ENCODE measurements at regions not wholly inside any gene's neighbourhood (a gene's known extent, or its start where the extent isn't known, plus 50 kb on each side); places are given as distances from the start of the nearest gene placed in this dataset.

DNA sequence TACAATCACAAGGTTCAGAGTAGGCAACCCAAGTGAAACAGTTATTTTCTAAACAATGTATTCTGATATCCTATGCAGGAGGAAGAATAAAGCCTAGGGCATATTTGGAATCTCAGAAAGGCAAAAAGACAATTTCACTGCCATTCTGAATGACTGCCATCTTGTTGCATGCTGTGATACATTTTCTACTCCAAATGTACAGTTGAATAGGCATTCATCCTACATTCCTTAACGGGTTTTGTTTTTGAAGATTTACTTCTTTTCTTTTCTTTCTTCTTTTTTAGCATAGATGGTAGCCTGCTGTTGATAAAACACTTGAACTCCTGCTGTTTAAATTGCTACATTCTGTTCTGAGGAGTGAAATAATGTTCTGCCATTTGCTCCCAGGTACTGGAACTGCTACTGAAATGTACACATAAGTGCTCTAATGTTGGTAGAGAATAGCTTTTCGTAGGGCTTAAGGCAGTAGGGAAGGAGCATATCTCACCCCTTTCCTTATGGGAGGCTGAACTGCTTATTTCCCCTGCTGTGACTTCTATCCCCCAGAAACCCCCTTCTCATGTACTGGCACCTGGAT, 506.8 kb downstream of the DNAJB9 start:
- no peaks in the 10 kb centered on the region for H3K27me3 ChIP-seq (ENCODE audit: control insufficient read depth, insufficient read depth)
- DNase-seq = no peak
- H3K9me3 ChIP-seq (ENCODE audit: control insufficient read depth, low read length) = no peaks in the 10 kb centered on the region
- no peak for ATAC-seq
- 66% methylated on average over 2 of the region's 2 CpGs for WGBS
- H3K4me3 ChIP-seq (ENCODE audit: low read length) = no peak overlapping the region
- no peak overlapping the region for H3K27ac ChIP-seq (ENCODE audit: low read length)
- H3K4me1 ChIP-seq (ENCODE audit: control insufficient read depth, insufficient read depth, low read length) = no peaks in the 10 kb centered on the region
- intact Hi-C loops (cut with DNase I) = no loop called here

DNA sequence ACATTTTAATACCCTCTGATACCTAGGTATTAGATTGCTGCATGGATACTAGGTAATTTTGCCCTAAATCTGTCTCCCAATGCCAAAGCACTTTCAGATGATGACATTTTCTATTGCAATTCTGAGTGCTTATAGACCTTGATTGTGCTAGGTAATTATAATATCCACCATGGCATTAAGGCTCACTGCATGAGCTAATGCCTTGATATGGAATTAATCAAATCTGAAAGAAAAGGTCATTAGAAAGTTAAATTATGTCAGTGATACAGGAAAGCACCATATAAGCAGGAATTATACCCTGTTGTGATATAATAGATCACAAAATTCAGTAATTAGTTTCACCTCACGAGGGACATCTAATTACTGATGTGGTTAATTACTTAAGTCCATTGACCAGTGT, 521.4 kb downstream of the DNAJB9 start:
- Histone ChIP-seq H3K27ac (ENCODE audit: low read length) (no peak overlapping the region), H3K4me1 (ENCODE audit: control insufficient read depth, insufficient read depth, low read length) (no peaks in the 10 kb centered on the region), H3K4me3 (ENCODE audit: low read length) (no peak overlapping the region), H3K9me3 (ENCODE audit: control insufficient read depth, low read length) (no peaks in the 10 kb centered on the region), H3K27me3 (ENCODE audit: control insufficient read depth, insufficient read depth) (no peaks in the 10 kb centered on the region)
- intact Hi-C loops (cut with DNase I) = no loop called here
- no peak for ATAC-seq
- 80% methylated on average over 1 of the region's 1 CpG for WGBS
- no peak for DNase-seq

DNA sequence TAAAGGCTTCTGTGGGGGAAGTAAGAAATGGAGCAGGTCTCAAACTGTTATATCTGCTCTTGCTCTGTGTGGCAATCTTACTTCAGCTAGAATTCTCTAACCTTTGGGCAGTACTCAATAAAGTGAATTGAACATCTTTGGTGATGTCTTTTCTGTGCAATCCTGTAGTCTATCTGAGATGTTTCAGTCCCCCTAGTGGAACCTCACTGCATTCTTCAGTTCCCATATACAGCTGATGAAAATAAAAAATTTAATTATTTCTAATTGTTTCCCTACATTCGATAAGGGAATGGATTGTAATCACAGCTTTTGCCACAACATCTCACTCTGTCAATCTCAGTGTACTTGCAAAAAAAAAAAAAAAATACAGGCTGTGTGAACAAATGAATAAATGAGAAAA, 522.6 kb downstream of the DNAJB9 start:
- intact Hi-C loops (cut with DNase I) = no loop called here
- DNase-seq (no peak), ATAC-seq (no peak)
- Histone ChIP-seq H3K4me3 (ENCODE audit: low read length) (no peak overlapping the region), H3K27me3 (ENCODE audit: control insufficient read depth, insufficient read depth) (no peaks in the 10 kb centered on the region), H3K4me1 (ENCODE audit: control insufficient read depth, insufficient read depth, low read length) (no peaks in the 10 kb centered on the region), H3K27ac (ENCODE audit: low read length) (no peak overlapping the region), H3K9me3 (ENCODE audit: control insufficient read depth, low read length) (no peaks in the 10 kb centered on the region)
- 83% methylated on average over 1 of the region's 1 CpG for WGBS

DNA sequence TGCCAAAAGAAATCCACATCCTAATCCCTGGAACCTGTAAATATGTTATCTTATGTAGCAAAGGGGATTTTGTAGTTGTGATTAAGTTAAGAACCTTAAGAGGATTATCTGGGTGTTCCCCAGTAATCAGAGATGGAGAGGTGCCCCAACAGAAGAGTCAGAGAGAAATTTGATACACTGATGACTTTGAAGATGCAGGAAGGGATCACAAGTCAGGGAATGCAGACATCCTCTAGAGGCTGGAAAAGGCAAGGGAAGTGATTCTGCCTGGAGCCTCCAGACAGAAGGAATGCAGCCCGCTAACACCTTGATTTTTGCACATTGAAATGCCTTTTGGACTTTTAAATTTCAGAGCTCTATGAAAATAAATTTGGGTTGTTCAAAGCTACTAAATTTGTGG, 531.7 kb downstream of the DNAJB9 start:
- Histone ChIP-seq H3K27me3 (ENCODE audit: control insufficient read depth, insufficient read depth) (no peaks in the 10 kb centered on the region), H3K4me1 (ENCODE audit: control insufficient read depth, insufficient read depth, low read length) (no peaks in the 10 kb centered on the region), H3K9me3 (ENCODE audit: control insufficient read depth, low read length) (no peaks in the 10 kb centered on the region), H3K4me3 (ENCODE audit: low read length) (no peak overlapping the region), H3K27ac (ENCODE audit: low read length) (no peak overlapping the region)
- WGBS = 82% methylated on average over 1 of the region's 1 CpG
- intact Hi-C loops (cut with DNase I) = no loop called here
- DNase-seq = no peak
- no peak for ATAC-seq

DNA sequence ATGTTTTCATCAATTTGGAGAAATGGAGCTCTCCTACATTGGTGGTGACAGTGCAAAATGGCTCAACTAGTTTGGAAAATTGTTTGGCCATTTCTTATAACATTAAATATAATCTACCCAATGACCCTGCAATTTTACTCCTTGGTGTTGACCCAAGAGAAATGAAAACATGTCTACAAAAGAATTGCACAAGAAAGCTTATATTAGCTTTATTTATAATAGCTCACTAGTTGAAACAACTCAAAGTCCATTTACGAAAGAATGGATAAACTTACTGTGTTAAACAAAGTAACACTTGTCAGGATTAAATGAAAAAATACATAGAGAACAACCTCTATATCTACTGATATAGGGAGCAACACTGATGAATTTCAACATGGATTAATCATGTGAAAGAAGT, 539.9 kb downstream of the DNAJB9 start:
- no peaks in the 10 kb centered on the region for H3K9me3 ChIP-seq (ENCODE audit: control insufficient read depth, low read length)
- no peak overlapping the region for H3K4me3 ChIP-seq (ENCODE audit: low read length)
- 85% methylated on average over 1 of the region's 1 CpG for WGBS
- H3K27ac ChIP-seq (ENCODE audit: low read length) = no peak overlapping the region
- no peak for ATAC-seq
- DNase-seq = no peak
- H3K27me3 ChIP-seq (ENCODE audit: control insufficient read depth, insufficient read depth) = no peaks in the 10 kb centered on the region
- intact Hi-C loops (cut with DNase I) = no loop called here
- no peaks in the 10 kb centered on the region for H3K4me1 ChIP-seq (ENCODE audit: control insufficient read depth, insufficient read depth, low read length)

DNA sequence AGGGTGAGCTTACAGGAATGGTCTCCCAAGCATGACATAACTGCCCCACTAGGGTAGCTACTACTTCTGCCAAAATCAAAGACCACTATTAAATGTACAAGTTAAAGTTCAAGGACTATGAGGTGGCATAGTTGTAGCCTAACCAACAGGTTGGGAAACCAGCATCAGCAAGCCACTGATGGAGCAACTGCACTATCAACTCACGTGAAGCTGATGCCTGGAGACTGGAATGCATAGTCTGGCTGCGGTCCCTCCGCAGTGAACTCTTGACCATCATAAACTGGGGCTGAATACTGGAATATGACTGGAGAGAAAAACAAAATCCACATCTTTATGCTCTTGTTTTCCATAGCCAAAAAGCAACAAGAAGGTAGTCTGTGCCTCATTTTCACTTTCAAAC, 541.4 kb downstream of the DNAJB9 start:
- H3K4me1 ChIP-seq (ENCODE audit: control insufficient read depth, insufficient read depth, low read length) = no peaks in the 10 kb centered on the region
- no peaks in the 10 kb centered on the region for H3K9me3 ChIP-seq (ENCODE audit: control insufficient read depth, low read length)
- H3K27ac ChIP-seq (ENCODE audit: low read length) = no peak overlapping the region
- DNase-seq (no peak), ATAC-seq (no peak)
- WGBS = 88% methylated on average over 3 of the region's 3 CpGs
- no peaks in the 10 kb centered on the region for H3K27me3 ChIP-seq (ENCODE audit: control insufficient read depth, insufficient read depth)
- intact Hi-C loops (cut with DNase I) = no loop called here
- H3K4me3 ChIP-seq (ENCODE audit: low read length) = no peak overlapping the region

DNA sequence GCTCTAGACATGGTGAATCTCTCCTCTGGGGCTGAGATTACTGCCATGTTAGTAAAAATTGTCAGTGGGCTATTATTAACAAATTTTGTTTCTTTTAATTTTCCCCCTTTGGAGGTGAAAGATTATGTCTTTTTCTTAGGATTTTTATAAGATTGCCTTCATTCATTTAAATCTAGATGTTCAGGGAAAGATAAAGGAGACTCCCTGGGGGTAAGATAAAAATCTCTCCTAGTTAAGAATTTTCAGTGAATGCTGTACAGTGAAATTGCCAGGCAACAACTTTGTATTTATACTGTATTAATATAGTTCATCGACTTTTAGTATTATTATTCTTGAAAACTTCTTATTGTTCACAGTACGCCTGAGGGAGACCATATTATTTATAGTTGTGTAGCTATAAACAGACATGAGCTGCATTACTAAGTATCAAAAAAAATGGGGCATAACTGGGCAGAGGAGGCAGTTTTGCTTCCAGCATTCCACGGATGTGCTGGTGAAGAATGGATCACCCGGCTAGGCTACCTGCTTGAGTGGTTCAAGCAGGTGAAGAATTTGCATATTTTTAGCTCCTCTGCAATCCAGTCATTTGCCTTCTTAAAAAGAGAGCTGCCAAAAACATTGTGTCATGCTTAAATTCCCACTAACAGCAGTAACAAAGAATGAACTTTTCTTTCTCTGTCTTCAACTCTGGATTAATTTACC, 552.1 kb downstream of the DNAJB9 start:
- Histone ChIP-seq H3K9me3 (ENCODE audit: control insufficient read depth, low read length) (no peaks in the 10 kb centered on the region), H3K4me3 (ENCODE audit: low read length) (no peak overlapping the region), H3K27me3 (ENCODE audit: control insufficient read depth, insufficient read depth) (no peaks in the 10 kb centered on the region), H3K27ac (ENCODE audit: low read length) (no peak overlapping the region), H3K4me1 (ENCODE audit: control insufficient read depth, insufficient read depth, low read length) (no peaks in the 10 kb centered on the region)
- DNase-seq (no peak), ATAC-seq (no peak)
- 65% methylated on average over 4 of the region's 4 CpGs for WGBS
- intact Hi-C loops (cut with DNase I) = no loop called here

DNA sequence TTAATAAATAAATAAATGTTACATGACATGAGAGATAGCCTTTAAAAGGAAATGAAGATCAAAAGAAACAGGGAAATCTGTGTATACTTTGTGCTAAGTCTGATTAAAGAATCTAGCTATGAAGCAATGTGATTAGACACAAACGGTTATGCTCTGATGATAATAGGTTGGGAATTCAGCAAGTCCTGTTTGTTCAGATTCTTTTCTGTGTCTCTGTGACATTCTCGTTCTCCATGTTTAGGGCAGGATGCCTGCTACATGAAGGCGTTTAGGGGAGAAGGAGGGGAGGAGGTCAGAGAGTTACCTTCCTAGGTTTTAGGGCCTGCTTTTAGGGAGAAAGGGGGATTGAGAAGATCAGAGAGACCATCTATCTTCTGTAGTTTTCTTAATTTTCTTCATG, 555.3 kb downstream of the DNAJB9 start:
- intact Hi-C loops (cut with DNase I) = no loop called here
- WGBS = 46% methylated on average over 3 of the region's 3 CpGs
- no peak for ATAC-seq

DNA sequence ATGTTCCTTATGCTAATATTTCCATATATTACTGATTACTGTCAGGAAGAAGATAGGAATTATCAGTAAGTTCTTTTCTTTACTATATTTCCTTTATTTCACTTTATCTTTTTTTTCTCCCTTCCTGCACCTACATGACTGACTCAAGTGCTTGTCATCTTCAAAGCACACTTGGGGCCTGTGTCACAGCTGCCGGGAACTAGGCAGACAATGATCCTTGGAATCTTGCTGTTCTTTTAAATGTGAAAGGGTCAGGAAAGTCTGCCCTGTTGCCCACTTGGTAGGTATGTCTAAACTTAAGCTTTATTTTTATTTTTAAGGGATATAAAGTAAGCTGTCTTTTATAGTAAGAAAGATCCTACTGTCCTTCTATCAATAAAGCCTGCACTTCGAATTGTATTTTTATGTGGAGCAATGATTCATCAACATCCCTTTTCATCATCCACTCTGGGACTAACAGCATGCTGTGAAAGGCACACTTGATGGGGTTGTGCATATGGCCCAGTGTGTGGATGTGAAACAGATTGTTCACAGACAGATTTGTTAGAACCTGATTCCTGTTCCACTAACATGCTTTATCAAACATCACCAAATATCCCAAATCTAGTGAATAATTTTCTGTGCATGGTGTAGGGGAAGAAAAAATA, 556.9 kb downstream of the DNAJB9 start:
- 55% methylated on average over 2 of the region's 2 CpGs for WGBS
- Histone ChIP-seq H3K4me3 (ENCODE audit: low read length) (no peak overlapping the region), H3K27ac (ENCODE audit: low read length) (no peak overlapping the region), H3K9me3 (ENCODE audit: control insufficient read depth, low read length) (no peaks in the 10 kb centered on the region), H3K4me1 (ENCODE audit: control insufficient read depth, insufficient read depth, low read length) (no peaks in the 10 kb centered on the region), H3K27me3 (ENCODE audit: control insufficient read depth, insufficient read depth) (no peaks in the 10 kb centered on the region)
- DNase-seq (no peak), ATAC-seq (no peak)
- intact Hi-C loops (cut with DNase I) = no loop called here

More for the DNA sequence above, 555.3 kb downstream of the DNAJB9 start:
- H3K27me3 ChIP-seq (ENCODE audit: control insufficient read depth, insufficient read depth) = no peaks in the 10 kb centered on the region
- H3K4me1 ChIP-seq (ENCODE audit: control insufficient read depth, insufficient read depth, low read length) = no peaks in the 10 kb centered on the region
- DNase-seq = no peak
- no peak overlapping the region for H3K27ac ChIP-seq (ENCODE audit: low read length)
- H3K4me3 ChIP-seq (ENCODE audit: low read length) = no peak overlapping the region
- no peaks in the 10 kb centered on the region for H3K9me3 ChIP-seq (ENCODE audit: control insufficient read depth, low read length)

DNA sequence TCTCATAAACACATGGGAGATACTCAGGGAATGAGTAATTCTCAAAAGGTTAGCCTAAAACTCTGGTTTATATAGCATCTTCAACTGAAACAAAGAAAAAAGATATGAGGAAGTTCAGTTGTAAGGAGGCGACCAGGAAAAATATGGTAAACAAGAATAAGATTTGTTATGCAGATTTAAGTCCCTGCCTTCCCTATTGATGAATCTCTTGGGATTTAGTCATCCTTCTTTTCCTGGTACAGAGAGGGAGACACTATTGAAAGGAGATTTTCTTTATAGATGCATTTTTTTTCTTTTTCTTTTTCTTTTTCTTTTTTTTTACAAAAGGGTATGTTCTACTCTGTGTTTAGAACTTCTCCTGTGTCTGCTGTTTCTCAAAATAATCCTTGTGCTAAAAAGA, 557.5 kb downstream of the DNAJB9 start:
- 61% methylated on average over 1 of the region's 1 CpG for WGBS
- ATAC-seq (no peak), DNase-seq (no peak)
- Histone ChIP-seq H3K4me3 (ENCODE audit: low read length) (no peak overlapping the region), H3K9me3 (ENCODE audit: control insufficient read depth, low read length) (no peaks in the 10 kb centered on the region), H3K27me3 (ENCODE audit: control insufficient read depth, insufficient read depth) (no peaks in the 10 kb centered on the region), H3K4me1 (ENCODE audit: control insufficient read depth, insufficient read depth, low read length) (no peaks in the 10 kb centered on the region), H3K27ac (ENCODE audit: low read length) (no peak overlapping the region)
- intact Hi-C loops (cut with DNase I) = no loop called here

DNA sequence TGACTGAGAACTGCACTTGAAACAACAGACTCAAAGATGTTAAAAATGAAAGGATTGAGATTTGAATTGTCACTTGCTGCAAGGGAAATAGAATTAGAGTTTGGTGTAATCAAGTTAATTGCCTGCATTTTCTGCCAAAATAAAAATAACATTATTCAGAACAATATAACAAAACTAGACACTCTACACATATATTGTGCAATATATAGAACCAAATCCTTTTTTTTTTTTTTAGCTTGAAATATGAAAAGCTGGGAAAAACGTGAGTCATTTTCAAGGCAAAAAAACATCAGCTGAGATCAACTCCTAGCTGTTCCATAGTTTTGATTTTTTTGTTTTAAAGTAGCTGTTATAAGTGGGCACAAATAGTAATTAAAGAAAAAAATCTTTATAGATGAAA, 561.5 kb downstream of the DNAJB9 start:
- no peak overlapping the region for H3K4me3 ChIP-seq (ENCODE audit: low read length)
- WGBS = 49% methylated on average over 1 of the region's 1 CpG
- no peak overlapping the region for H3K27ac ChIP-seq (ENCODE audit: low read length)
- H3K4me1 ChIP-seq (ENCODE audit: control insufficient read depth, insufficient read depth, low read length) = no peaks in the 10 kb centered on the region
- H3K9me3 ChIP-seq (ENCODE audit: control insufficient read depth, low read length) = no peaks in the 10 kb centered on the region
- intact Hi-C loops (cut with DNase I) = no loop called here
- ATAC-seq (no peak), DNase-seq (no peak)
- no peaks in the 10 kb centered on the region for H3K27me3 ChIP-seq (ENCODE audit: control insufficient read depth, insufficient read depth)
